IMR-90 (cell line): ENCODE measurements at regions not wholly inside any gene's neighbourhood (a gene's known extent, or its start where the extent isn't known, plus 50 kb on each side); places are given as distances from the start of the nearest gene placed in this dataset.

Source experiments
- ATAC-seq: fragments of 200-7000 bp; cut with Tn5 transposase; 2 replicates; pipeline ENCODE4 v1.9.1; 2020; ENCODE audit warnings: low read depth, mild to moderate bottlenecking, moderate library complexity
- BruUV-seq: library from RNA; stranded (reverse); fragments of 400-500 nt; replicated peaks from 2 replicates; lab custom pipeline; 2021; lab: Mats Ljungman, UMichigan
- CTCF ChIA-PET: fragments of 300-600 bp; formaldehyde crosslinking; extraction: SDS; loops from one replicate; lab custom pipeline; 2021; ENCODE audit warnings: antibody characterized with exemption; lab: Yijun Ruan, JAX
- POLR2A ChIA-PET: fragments of 300-600 bp; sonication (Branson Sonifier 250); formaldehyde crosslinking; loops from one replicate; lab custom pipeline; 2022; ENCODE audit warnings: antibody characterized with exemption; ENCODE audit not compliant: unreplicated experiment; lab: Charles Lee
- DNase-seq: peaks from one replicate; pipeline ENCODE4 v3.0.0; 2013
- H2AFZ ChIP-seq: replicated peaks from 2 replicates; pipeline ENCODE3; 2013; ENCODE audit warnings: low read length, mild to moderate bottlenecking; ENCODE audit not compliant: poor library complexity
- H2AK5ac ChIP-seq: 2 replicates; pipeline ENCODE4 v1.6.1; 2013; ENCODE audit warnings: low read depth, low read length, inconsistent platforms
- H2AK9ac ChIP-seq: replicated peaks from 2 replicates; pipeline ENCODE3; 2013; ENCODE audit warnings: mild to moderate bottlenecking, low read depth, low read length, moderate library complexity; ENCODE audit not compliant: poor library complexity
- H2BK120ac ChIP-seq: 2 replicates; pipeline ENCODE4 v1.6.1; 2013; ENCODE audit warnings: low read depth, low read length, inconsistent platforms
- H2BK15ac ChIP-seq: 3 replicates; pipeline ENCODE4 v1.6.1; 2013; ENCODE audit warnings: low read depth, low read length, inconsistent platforms
- H2BK20ac ChIP-seq: 2 replicates; pipeline ENCODE4 v1.6.1; 2013; ENCODE audit warnings: low read depth, mild to moderate bottlenecking, inconsistent platforms, low read length, moderate library complexity
- H2BK5ac ChIP-seq: 2 replicates; pipeline ENCODE4 v1.6.1; 2013; ENCODE audit warnings: mild to moderate bottlenecking, low read depth, low read length, inconsistent platforms; ENCODE audit not compliant: poor library complexity, severe bottlenecking
- H3K14ac ChIP-seq: replicated peaks from 2 replicates; pipeline ENCODE4 v1.6.1; 2013; ENCODE audit warnings: low read depth, low read length, inconsistent platforms
- H3K18ac ChIP-seq: 2 replicates; pipeline ENCODE4 v1.6.1; 2013; ENCODE audit warnings: low read depth, low read length, control low read depth
- H3K23ac ChIP-seq: 2 replicates; pipeline ENCODE4 v1.6.1; 2013; ENCODE audit warnings: low read depth, low read length, inconsistent platforms
- H3K27ac ChIP-seq: 2 replicates; pipeline ENCODE4 v1.5.1; 2013; ENCODE audit warnings: mild to moderate bottlenecking, control low read depth, low read length; ENCODE audit not compliant: insufficient read depth
- H3K27me3 ChIP-seq: 2 replicates; pipeline ENCODE4 v1.6.1; 2013; ENCODE audit warnings: low read length; ENCODE audit not compliant: control insufficient read depth, insufficient read depth
- H3K36me3 ChIP-seq: 2 replicates; pipeline ENCODE4 v1.6.1; 2013; ENCODE audit warnings: low read length, mixed read lengths; ENCODE audit not compliant: control insufficient read depth, insufficient read depth
- H3K4ac ChIP-seq: 2 replicates; pipeline ENCODE4 v1.6.1; 2013; ENCODE audit warnings: low read depth, low read length, inconsistent platforms
- H3K4me1 ChIP-seq: 2 replicates; pipeline ENCODE4 v1.6.1; 2013; ENCODE audit warnings: low read length, mixed read lengths; ENCODE audit not compliant: control insufficient read depth, insufficient read depth
- H3K4me2 ChIP-seq: 2 replicates; pipeline ENCODE4 v1.6.1; 2013; ENCODE audit warnings: low read depth, mild to moderate bottlenecking, control low read depth, low read length, moderate library complexity
- H3K4me3 ChIP-seq: 2 replicates; pipeline ENCODE4 v1.5.1; 2013; ENCODE audit warnings: low read depth, mild to moderate bottlenecking, control low read depth, low read length, moderate library complexity; ENCODE audit not compliant: insufficient read depth
- H3K56ac ChIP-seq: 2 replicates; pipeline ENCODE4 v1.6.1; 2013; ENCODE audit warnings: low read length, inconsistent platforms; ENCODE audit not compliant: insufficient read depth; ENCODE audit errors: extremely low read depth
- H3K79me1 ChIP-seq, 2 experiments: 2 replicates each; pipeline ENCODE4 v1.6.1; 2013; ENCODE audit warnings: low read length in 2 of 2, inconsistent platforms in 1 of 2, low read depth in 1 of 2
- H3K9ac ChIP-seq: 2 replicates; pipeline ENCODE4 v1.6.1; 2013; ENCODE audit warnings: low read depth, low read length, control low read depth
- H3K9me1 ChIP-seq: 2 replicates; pipeline ENCODE4 v1.6.1; 2013; ENCODE audit warnings: low read length, inconsistent platforms; ENCODE audit not compliant: insufficient read depth
- H3K9me3 ChIP-seq: 2 replicates; pipeline ENCODE4 v1.6.1; 2013; ENCODE audit warnings: low read length; ENCODE audit not compliant: control insufficient read depth, insufficient read depth
- H4K20me1 ChIP-seq: 2 replicates; pipeline ENCODE4 v1.6.1; 2013; ENCODE audit warnings: low read length, inconsistent platforms; ENCODE audit not compliant: insufficient read depth
- H4K5ac ChIP-seq: 2 replicates; pipeline ENCODE4 v1.6.1; 2013; ENCODE audit warnings: mild to moderate bottlenecking, low read depth, low read length, control low read depth
- H4K8ac ChIP-seq, 2 experiments: 2 replicates each; pipeline ENCODE4 v1.6.1; 2013; ENCODE audit warnings: low read depth in 2 of 2, low read length in 2 of 2, control low read depth in 1 of 2, inconsistent platforms in 1 of 2
- H4K91ac ChIP-seq: 2 replicates; pipeline ENCODE4 v1.6.1; 2013; ENCODE audit warnings: low read depth, low read length, inconsistent platforms; ENCODE audit not compliant: insufficient read depth
- BHLHE40 ChIP-seq: fragments of 150-350 bp; IDR thresholded peaks from 2 replicates; pipeline ENCODE4 v1.6.1; 2016; ENCODE audit warnings: mild to moderate bottlenecking, low read depth, low read length
- CEBPB ChIP-seq: IDR thresholded peaks from 2 replicates; pipeline ENCODE4 v1.6.1; 2012; ENCODE audit warnings: low read depth, low read length, improper control_type of control experiment
- FOS ChIP-seq: fragments of 150-350 bp; IDR thresholded peaks from 2 replicates; pipeline ENCODE4 v1.6.1; 2016; ENCODE audit warnings: low read depth, low read length
- MAFK ChIP-seq: IDR thresholded peaks from 2 replicates; pipeline ENCODE4 v1.6.1; 2012; ENCODE audit warnings: low read depth, low read length, improper control_type of control experiment
- MAZ ChIP-seq: IDR thresholded peaks from 2 replicates; pipeline ENCODE4 v1.6.1; 2012; ENCODE audit warnings: low read depth, mild to moderate bottlenecking, low read length, improper control_type of control experiment, moderate library complexity, borderline replicate concordance
- MXI1 ChIP-seq: IDR thresholded peaks from 2 replicates; pipeline ENCODE4 v1.6.1; 2012; ENCODE audit warnings: low read depth, mild to moderate bottlenecking, low read length, moderate library complexity, borderline replicate concordance
- NFE2L2 ChIP-seq: fragments of 150-350 bp; IDR thresholded peaks from 2 replicates; pipeline ENCODE4 v1.6.1; 2016; ENCODE audit warnings: low read depth, mild to moderate bottlenecking, low read length
- POLR2A ChIP-seq: IDR thresholded peaks from 2 replicates; pipeline ENCODE4 v1.6.1; 2012; ENCODE audit warnings: mild to moderate bottlenecking, low read depth, low read length
- RAD21 ChIP-seq: IDR thresholded peaks from 2 replicates; pipeline ENCODE4 v1.6.1; 2012; ENCODE audit warnings: low read length, improper control_type of control experiment
- SMC3 ChIP-seq: fragments of 150-350 bp; IDR thresholded peaks from 2 replicates; pipeline ENCODE4 v1.6.1; 2016; ENCODE audit warnings: low read depth, mild to moderate bottlenecking, antibody characterized with exemption, low read length, moderate library complexity
- WGBS, 2 experiments: methylation state at CpG; one replicate each; pipeline versions ENCODE4 v1.1.5 to v1.1.7; 2013; ENCODE audit warnings: missing lambda C conversion rate in 2 of 2; ENCODE audit not compliant: insufficient read length in 1 of 2; ENCODE audit errors: extremely low coverage in 2 of 2; 5-methylcytosine and 5-hydroxymethylcytosine counted together
- dilution Hi-C: fragments of 300-500 bp; cut with HindIII; formaldehyde crosslinking; loops from one replicate; pipeline ENCODE4 v1.14.3; 2018; ENCODE audit warnings: low sequenced_read_pairs; ENCODE audit not compliant: unreplicated experiment
- in situ Hi-C: fragments of 300-500 bp; cut with MboI; formaldehyde crosslinking; loops from 3 replicates; pipeline ENCODE4 v1.14.3; 2019; ENCODE audit warnings: low sequenced_read_pairs, inconsistent platforms, mixed read lengths
- intact Hi-C: fragments of 100-400 bp; cut with micrococcal nuclease; formaldehyde crosslinking; loops from 2 replicates; pipeline ENCODE4 v1.10.0; 2022
- TF ChIP-seq, protein P1 (sequence below): conservative IDR thresholded peaks from 2 replicates; pipeline ENCODE4 v1.5.1; 2012; ENCODE audit warnings: mild to moderate bottlenecking, low read depth, low read length, improper control_type of control experiment
- TF ChIP-seq, protein P2 (sequence below): fragments of 150-350 bp; IDR thresholded peaks from 2 replicates; pipeline ENCODE4 v1.6.1; 2016; ENCODE audit warnings: low read depth, mild to moderate bottlenecking, low read length, moderate library complexity, borderline replicate concordance
- TF ChIP-seq, protein P3 (sequence below): fragments of 150-350 bp; IDR thresholded peaks from 2 replicates; pipeline ENCODE4 v1.6.1; 2017; ENCODE audit warnings: mild to moderate bottlenecking, antibody characterized with exemption, low read length, low read depth

DNA sequence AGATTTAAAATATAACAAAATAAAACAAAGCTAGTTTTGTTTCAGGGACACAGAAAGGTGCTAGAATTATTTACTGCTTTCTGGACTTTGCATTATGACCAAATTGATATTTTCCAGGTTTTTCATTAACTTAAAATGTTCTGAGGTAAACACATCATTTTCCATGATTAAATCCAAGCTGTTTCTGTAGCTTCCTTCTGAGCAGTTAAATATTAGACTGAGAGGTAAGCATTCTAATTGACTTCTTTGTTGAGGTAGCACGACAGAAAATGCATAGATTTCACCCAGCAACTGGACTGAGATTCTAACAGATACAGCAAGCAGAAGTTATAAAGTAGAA lies 98.3 kb downstream of the BMP4 start:
- ATAC-seq (no peak), DNase-seq (no peak)
- Histone ChIP-seq H3K27me3 (peaks cover 5% of the 10 kb centered on the region; the same call in 1 of the 2 replicates), H4K8ac (no peak overlapping the region), H3K4me1 (no peaks in the 10 kb centered on the region), H3K9me3 (no peaks in the 10 kb centered on the region), H2BK20ac (no peak overlapping the region), H3K56ac (no peak overlapping the region), H4K91ac (no peak overlapping the region), H3K18ac (no peak overlapping the region), H3K27ac (no peak overlapping the region), H3K9me1 (no peaks in the 10 kb centered on the region), H4K5ac (no peak overlapping the region), H3K36me3 (no peaks in the 10 kb centered on the region), H2AFZ (no peak overlapping the region), H2BK5ac (no peak overlapping the region), H2BK15ac (no peak overlapping the region), H3K4me3 (no peak overlapping the region), H3K9ac (no peak overlapping the region), H3K14ac (no peak overlapping the region), H4K20me1 (no peaks in the 10 kb centered on the region), H3K23ac (no peak overlapping the region), H3K4ac (no peak overlapping the region), H3K4me2 (no peak overlapping the region), H2AK9ac (no peak overlapping the region), H2AK5ac (no peak overlapping the region), H3K79me1 (no peaks in the 10 kb centered on the region), H2BK120ac (no peak overlapping the region)
- no TSS peak for BruUV-seq
- no peak for TF ChIP-seq BHLHE40
- TF ChIP-seq SMC3: no peak
- TF ChIP-seq FOS: no peak
- TF ChIP-seq, protein P1, sequence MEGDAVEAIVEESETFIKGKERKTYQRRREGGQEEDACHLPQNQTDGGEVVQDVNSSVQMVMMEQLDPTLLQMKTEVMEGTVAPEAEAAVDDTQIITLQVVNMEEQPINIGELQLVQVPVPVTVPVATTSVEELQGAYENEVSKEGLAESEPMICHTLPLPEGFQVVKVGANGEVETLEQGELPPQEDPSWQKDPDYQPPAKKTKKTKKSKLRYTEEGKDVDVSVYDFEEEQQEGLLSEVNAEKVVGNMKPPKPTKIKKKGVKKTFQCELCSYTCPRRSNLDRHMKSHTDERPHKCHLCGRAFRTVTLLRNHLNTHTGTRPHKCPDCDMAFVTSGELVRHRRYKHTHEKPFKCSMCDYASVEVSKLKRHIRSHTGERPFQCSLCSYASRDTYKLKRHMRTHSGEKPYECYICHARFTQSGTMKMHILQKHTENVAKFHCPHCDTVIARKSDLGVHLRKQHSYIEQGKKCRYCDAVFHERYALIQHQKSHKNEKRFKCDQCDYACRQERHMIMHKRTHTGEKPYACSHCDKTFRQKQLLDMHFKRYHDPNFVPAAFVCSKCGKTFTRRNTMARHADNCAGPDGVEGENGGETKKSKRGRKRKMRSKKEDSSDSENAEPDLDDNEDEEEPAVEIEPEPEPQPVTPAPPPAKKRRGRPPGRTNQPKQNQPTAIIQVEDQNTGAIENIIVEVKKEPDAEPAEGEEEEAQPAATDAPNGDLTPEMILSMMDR: no peak
- TF ChIP-seq MXI1: no peak
- TF ChIP-seq MAZ: no peak
- TF ChIP-seq, protein P2, sequence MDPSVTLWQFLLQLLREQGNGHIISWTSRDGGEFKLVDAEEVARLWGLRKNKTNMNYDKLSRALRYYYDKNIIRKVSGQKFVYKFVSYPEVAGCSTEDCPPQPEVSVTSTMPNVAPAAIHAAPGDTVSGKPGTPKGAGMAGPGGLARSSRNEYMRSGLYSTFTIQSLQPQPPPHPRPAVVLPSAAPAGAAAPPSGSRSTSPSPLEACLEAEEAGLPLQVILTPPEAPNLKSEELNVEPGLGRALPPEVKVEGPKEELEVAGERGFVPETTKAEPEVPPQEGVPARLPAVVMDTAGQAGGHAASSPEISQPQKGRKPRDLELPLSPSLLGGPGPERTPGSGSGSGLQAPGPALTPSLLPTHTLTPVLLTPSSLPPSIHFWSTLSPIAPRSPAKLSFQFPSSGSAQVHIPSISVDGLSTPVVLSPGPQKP: no peak
- no peak for TF ChIP-seq NFE2L2
- TF ChIP-seq MAFK: no peak
- no peak for TF ChIP-seq CEBPB
- TF ChIP-seq POLR2A: no peak
- TF ChIP-seq, protein P3, sequence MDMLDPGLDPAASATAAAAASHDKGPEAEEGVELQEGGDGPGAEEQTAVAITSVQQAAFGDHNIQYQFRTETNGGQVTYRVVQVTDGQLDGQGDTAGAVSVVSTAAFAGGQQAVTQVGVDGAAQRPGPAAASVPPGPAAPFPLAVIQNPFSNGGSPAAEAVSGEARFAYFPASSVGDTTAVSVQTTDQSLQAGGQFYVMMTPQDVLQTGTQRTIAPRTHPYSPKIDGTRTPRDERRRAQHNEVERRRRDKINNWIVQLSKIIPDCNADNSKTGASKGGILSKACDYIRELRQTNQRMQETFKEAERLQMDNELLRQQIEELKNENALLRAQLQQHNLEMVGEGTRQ: no peak
- TF ChIP-seq RAD21: no peak
- in situ Hi-C loops: no loop called here
- ChIA-PET POLR2A (no interaction called here), CTCF (interaction anchor here (0.7 kb wide), 1 partner anchor 317 kb away, joined by 3 read pairs; no protein-coding TSS in a partner anchor)
- WGBS, 2 experiments: no CpG with 5 or more reads among the region's 1 CpG
- intact Hi-C loops: no loop called here
- dilution Hi-C loops: no loop called here
